NB4 (cell line): ENCODE measurements at regions not wholly inside any gene's neighbourhood (a gene's known extent, or its start where the extent isn't known, plus 50 kb on each side); places are given as distances from the start of the nearest gene placed in this dataset.

Source experiments
- CTCF ChIP-seq: IDR thresholded peaks from one replicate; pipeline ENCODE4 v1.5.1; 2012; ENCODE audit warnings: low read depth, low read length
- MAX ChIP-seq: IDR thresholded peaks from 2 replicates; pipeline ENCODE4 v1.6.1; 2011; ENCODE audit warnings: low read depth, low read length
- POLR2A ChIP-seq: IDR thresholded peaks from 2 replicates; pipeline ENCODE4 v1.6.1; 2011; ENCODE audit warnings: mild to moderate bottlenecking; ENCODE audit not compliant: insufficient read length; ENCODE audit errors: extremely low read depth

GRCh38 chr2:195413944-195414343 is 243.1 kb upstream of the SLC39A10 start:
- no peak for TF ChIP-seq POLR2A
- TF ChIP-seq CTCF = no peak
- TF ChIP-seq MAX = no peak
